ENCODE measurements at regions not wholly inside any gene's neighbourhood (a gene's known extent, or its start where the extent isn't known, plus 50 kb on each side); places are given as distances from the start of the nearest gene placed in this dataset.

GRCh38 chr13:88424463-88424862, 753.3 kb downstream of the SLITRK5 start:
- no peak for TF ChIP-seq CTCF (IDR thresholded peaks at IDR 0.05)
- no peak for TF ChIP-seq POLR2A (IDR thresholded peaks at IDR 0.05)

Data from vagina (tissue), 2 donors.